Left lobe of liver (tissue), 2 donors: ENCODE measurements at regions not wholly inside any gene's neighbourhood (a gene's known extent, or its start where the extent isn't known, plus 50 kb on each side); places are given as distances from the start of the nearest gene placed in this dataset.

Experiments
- ATAC-seq: fragments of 200-7000 bp; cut with Tn5 transposase; one replicate; pipeline ENCODE4 v1.9.1; 2020; ENCODE audit warnings: mild to moderate bottlenecking, moderate library complexity
- DNase-seq: peaks from one replicate; pipeline ENCODE4 v3.0.0-alpha.2; 2020; ENCODE audit warnings: low spot score
- donor health status: DM: no; HTN: no; CAD: no; lungs with moderate emphysema.
- donor health status: DM: no; HTN: yes; CAD: no.

DNA sequence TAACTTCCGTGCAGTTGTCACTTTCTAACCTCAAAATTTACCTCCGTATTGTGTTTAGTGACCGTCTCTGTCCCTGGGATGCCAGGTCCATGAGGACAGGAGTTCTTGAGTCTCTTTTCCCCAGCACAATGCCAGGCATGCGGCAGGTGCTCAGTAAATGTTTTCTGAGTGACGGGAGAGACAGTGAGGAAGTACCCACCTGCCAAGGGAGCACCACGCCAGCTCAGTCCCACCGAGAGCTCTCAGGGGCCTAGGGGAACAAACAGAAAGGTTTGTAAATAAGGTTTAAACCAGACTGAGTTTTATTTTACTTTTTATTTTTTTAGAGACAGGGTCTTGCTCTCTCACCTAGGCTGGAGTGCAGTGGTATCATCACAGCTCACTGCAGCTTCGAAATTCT is 81.5 kb upstream of the NKX1-1 start:
- DNase-seq = no peak
- ATAC-seq = no peak

DNA sequence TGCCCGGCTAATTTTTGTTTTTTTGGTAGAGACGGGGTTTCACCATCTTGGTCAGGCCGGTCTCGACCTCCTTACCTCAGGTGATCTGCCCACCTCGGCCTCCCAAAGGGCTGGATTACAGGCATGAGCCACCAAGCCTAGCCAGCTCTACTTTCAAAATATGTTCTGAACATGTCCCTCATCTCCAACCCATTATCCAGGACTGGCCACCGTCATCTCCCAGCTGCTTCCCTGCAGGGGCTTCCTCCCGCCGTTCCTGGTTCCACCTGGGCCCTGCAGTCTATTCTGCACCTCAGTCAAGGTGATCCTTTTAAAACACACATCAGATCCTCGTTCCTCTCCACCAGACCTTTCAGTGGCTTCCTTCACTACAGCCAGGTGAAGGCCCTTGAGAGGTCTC is 80.9 kb upstream of the NKX1-1 start:
- DNase-seq = no peak
- ATAC-seq = no peak

DNA sequence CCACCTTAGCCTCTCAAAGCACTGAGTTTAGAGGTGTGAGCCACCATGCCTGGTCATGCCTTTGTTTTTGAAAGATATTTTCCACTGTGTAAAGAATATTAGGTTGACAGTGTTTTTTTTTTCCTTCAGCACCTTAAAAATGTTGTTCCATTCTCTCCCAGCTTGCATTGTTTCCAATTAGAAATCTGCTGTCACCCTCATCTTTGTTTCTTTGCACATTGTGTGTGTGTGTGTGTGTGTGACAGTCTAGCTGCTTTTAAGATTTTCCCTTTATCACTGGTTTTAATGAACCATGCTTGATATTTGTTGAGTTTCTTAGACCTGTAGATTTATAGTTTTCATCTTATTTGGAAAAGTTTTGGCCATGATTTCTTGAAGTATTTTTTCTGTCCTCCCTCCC is 79.0 kb upstream of the NKX1-1 start:
- DNase-seq (no peak), ATAC-seq (no peak)

DNA sequence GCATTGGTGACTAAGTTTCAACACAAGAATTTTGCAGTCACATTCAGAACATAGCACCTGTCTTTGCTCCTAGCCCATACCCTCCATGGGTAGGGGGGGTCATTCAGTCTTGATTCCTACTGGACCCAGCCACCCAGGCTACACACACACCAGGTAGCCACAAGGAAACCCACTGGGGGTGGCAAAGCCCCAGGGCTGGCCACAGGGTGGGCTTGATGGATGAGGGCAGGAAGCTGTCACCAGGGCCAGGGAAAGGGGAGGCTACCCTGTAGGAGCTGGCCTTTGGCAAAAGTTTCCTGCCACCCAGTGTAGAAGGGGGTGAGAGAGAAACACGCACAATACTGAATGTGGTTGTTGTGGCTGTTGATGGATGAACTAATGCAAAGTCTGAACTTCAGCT is 74.5 kb upstream of the NKX1-1 start:
- no peak for DNase-seq
- no peak for ATAC-seq

DNA sequence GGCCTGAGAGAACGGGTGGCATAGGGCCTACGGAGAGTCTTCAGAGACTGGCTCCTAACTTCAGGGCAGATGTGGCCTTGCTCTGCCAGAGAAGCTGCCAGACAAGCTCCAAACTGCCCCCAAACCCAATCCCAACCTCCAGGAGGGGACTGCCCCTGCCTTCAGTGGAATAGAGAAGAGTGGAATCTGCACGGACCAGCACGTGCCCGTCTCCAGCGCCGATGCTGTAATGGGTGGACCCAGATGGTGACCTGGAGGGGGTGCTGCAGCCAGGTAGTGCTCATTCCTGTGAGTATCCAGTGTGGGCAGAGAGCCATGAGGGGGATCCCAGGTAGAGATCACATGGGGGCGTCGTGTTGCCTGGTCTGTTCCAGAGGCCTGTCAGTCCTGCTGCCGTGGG is 73.2 kb upstream of the NKX1-1 start:
- ATAC-seq (no peak), DNase-seq (no peak)

DNA sequence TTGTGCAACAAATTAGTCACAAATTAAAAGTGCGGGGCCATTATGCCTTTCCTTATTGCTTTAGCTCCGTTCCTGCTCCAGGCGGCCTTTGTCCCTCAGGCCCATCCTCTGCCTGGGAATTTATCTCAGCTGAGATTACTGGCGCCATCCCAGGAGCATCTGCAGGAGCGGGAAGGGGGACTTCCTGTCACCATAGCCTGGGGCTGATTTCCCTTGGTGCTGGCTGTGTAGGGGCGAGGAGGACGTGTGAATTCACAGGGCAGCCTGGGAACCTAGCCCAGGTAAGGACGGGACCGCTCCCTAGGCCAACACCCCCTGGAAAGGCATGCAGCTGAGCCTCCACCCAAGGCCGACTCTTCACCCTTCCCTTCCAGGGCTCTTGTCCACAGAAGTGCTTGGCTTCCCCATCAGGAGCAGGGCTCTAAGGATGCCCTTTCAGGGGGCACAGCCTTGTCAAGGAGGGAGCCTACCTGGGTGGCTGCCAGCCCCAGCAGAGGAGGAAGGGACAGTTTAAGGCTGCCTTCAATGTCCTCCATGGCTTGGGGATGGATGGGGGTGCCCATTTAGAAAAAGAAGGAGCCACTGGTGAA is 72.6 kb upstream of the NKX1-1 start:
- ATAC-seq (no peak), DNase-seq (no peak)

DNA sequence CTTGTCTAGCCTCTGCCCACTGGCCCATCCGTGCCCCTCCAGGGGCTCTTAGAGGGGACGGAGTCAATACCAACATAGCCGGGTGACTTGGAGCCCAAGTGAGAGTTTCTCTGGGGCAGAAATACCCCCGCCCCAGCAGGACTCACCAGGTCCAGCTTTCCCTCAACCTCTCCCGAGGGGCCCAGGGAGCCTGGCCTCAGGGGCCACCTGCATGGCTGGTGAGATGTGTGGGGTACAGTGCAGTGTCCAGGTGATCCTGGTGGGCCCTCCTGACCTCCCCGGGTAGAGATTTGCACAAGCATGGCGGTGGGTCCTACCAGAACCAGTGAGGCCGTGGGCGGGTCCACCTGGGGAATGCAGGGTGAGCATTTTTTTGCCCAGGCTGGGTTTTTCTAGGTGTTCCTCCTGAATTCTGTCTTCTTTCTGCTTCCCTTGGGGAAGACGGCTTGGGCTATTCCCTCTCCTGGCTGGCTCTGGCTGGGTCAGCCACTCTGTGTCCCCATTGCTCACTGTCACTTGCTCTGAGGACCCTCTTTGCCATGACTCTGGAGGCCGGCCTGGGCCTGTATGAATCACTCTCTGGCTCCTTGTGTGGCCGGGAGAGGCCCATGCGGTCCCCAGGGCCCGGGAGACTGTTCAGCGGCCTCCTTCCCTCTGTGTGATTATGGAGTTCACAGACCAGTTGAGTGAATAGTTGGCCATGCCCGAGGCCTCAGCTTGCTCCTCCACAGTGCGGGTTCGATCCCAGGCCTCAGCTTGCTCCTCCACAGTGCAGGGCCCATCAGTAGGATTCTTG is 71.0 kb upstream of the NKX1-1 start:
- DNase-seq = peak; percentile 39

DNA sequence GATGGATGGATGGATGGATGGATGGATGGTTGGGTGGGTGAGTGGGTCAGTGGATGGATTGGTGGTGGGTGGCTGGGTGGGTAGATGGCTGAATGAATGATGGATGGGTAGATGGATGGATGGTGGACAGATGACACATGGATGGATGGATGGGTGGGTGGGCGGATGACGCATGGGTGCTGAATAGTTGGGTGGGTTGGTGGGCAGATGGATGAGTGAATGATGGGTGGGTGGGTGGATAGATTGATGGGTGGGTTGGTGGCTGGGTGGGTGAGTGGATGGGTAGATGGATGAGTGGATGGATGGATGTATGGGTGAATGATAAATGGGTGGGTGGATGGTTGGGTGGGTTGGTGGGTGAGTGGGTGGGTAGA is 69.9 kb upstream of the NKX1-1 start:
- DNase-seq = no peak

More for the DNA sequence above, 71.0 kb upstream of the NKX1-1 start:
- ATAC-seq = no peak

DNA sequence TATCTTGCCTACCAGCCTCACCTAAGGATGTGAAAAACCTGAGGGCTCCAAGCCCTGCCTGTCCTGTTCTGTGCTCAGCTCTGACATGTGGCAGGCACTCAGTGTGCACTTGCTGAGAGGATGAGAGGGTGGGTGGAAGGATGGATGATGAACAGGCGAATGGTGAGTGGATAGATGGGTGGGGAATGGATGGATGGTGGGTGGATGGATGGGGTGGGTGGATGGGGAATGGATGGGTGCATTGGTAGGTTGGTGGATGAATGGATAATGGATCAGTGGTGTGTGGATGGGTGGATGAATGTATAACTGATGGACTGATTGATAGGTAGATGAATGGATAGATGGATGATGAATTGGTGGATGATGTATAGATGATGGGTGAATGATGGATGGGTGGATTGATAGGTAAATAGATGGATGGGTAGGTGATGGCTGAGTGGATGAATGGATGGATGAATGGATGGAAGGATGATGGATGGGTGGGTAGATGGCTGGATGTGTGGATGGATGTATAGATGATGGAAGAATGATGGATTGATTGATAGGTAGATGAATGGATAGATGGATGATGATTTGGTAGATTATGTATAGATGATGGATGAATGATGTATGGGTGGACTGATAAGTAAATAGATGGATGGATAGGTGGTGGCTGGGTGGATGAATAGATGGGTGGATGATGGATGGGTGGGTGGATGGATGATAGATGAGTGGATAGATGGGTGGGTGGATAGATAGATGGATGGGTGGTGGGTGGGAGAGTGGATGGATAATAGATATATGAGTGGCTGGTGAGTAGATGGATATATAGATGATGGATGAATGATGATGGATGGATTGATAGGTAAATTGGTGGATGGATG is 69.3 kb upstream of the NKX1-1 start:
- DNase-seq (peak; percentile 21), ATAC-seq (no peak)

More for the DNA sequence above, 69.9 kb upstream of the NKX1-1 start:
- no peak for ATAC-seq

DNA sequence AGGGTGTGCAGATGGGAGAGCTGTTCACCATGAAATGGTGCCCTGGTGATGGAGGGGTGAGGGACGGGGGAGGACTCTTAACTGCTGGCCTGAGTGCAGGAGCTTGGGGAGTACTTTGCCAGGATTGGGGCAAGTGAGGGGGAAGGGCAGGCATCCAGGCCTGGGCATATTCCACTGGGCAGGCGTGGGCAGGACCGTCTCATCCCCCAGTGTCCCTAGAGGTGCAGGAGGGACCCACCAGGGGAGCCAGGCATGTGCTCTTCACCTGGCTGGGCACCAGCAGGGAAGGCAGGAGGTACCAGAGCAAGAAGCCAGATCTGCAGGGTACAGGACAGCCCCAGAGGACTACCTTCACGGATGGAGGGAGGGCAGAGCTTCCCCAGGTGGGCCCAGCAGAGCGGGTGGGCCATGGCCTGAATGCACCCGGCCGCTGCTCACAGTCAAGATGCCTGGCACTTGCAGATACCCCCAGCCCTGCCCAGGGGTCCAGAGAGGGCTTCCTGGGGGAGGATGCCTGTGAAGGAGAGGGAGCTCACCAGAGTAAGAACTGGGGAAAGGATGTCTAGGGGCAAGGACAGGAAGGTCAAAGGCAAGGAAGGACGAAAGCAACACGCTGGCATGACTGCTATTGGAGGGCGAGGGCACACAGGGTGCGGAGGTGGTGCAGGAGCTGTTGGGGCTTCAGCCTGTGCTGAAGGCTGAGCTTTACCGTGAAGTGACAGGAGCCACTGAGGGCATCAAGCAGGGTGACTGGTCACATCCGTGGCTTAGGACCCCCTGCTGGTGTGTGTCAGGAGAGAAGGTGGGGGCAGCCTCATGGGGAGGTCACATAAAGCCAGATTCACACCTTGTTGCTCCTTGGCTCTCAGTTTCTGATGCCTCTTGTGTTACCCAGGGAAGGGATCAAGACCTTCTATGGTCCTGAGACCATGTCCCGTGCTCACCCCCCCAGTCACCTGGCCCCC is 68.2 kb upstream of the NKX1-1 start:
- ATAC-seq (no peak), DNase-seq (peak; percentile 40)

DNA sequence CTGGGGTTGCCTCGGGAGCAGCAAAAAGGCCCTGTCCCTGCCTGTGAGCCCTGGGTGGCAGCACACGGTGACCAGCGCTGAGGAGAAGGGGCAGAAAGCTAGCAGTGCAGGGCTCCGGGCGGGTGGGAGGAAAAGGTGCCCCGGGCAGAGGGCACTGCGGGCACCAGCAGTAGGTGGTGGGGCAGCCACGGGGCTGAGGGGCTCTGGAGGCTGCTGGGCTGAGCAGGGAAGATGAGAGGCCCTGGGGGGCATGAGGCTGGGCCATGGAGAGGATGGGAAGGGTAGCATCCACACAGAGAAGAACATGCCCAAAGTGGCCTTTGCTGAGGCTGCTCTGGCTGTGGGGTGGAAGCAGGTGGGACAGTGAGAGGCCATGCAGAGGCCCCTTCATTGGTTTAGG is 67.5 kb upstream of the NKX1-1 start:
- DNase-seq (peak; percentile 33), ATAC-seq (no peak)

DNA sequence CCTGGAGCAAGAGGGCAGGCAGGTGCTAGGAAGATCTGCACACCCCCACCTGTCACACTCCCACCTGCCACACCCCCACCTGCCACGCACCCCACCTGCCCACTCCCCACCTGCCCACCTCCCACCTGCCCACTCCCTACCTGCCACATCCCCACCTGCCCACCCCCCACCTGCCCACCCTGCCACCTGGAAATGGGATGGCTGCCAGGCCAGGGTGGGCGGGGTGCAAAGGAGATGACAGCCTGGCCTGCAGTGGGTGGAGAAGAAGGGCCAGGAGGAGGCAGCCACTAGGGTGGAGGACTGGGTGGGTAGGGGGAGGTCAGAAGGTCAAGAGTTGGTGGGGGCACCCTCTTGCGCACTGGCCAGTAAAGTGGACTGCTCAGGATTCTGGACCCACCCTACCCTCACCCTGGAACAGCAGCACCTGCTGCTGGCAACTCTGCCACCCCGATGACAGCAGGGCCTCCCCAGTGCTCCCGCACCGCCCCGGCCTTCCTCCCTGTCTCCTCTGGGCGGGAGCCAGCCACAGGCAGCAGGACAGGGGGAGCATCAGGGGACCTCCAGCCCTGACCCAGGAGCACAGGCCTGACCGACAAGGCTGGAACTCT is 66.8 kb upstream of the NKX1-1 start:
- peak; percentile 42 for DNase-seq

DNA sequence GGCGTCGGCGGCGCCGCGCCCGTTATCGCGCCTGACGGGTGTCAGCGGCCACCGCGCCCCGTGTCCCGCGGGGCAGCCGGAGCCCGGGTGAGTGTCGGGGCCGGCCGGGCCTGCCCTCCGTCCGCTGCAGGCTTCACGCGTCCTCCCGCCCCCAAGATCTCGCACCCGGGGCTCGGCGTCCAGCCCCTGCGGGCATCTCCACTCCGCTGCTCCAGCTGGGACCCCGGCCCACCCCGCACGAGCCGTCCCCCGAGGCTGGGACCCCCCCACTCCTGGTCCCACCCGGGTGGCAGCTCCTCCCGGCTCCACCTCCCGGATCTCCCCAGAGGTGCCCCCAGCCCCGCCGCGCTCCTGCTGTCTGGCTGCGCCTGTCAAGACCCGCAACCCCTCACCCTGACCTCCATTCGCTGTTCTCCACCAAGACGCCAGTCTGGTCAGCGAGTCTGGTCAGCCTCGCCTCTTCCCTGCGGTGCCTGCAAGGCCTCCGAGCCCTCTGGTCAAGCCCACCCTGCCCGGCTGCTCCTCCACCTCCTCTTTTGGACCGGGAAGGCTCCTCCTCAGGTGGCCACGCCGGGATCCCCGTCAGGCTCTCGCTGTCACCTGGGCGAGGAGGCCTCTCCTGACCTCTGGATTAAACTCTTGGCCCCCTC is 66.0 kb upstream of the NKX1-1 start:
- DNase-seq = peak; percentile 38
- no peak for ATAC-seq

More for the DNA sequence above, 66.8 kb upstream of the NKX1-1 start:
- ATAC-seq = no peak

DNA sequence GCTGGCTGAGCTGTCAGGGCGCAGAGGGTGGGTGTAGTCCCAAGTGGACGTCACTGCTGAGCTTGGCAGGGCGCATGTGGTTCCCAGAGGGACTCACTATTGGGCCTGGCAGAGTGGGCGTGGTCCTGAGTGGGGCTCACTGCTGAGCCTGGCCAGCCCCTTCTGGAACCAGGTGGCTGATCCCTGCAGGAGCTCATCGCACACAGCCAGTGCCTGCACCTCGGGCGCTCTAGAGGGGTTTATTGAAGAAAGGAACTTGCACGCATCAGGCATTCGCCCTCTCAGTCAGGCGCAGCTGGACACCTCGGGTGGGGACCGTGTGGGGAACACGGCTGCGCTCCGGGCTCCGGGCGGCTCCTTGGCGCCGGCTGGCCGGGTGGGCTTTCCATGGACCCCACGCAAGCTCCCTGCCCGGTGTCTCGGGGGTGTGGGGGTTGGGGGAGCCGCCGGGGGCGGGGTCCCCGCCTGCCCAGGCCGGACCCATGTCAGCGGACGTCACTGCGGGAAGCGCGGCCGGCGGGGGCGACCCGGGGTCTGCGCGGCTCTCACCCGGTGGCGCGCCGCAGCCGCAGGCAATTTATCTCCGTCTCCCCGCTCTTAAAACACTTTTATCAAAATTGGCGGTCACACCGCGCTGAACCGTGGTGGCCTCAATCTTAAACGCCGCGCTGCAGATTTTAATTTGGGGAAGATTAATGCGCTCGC is 65.4 kb upstream of the NKX1-1 start:
- ATAC-seq = no peak

DNA sequence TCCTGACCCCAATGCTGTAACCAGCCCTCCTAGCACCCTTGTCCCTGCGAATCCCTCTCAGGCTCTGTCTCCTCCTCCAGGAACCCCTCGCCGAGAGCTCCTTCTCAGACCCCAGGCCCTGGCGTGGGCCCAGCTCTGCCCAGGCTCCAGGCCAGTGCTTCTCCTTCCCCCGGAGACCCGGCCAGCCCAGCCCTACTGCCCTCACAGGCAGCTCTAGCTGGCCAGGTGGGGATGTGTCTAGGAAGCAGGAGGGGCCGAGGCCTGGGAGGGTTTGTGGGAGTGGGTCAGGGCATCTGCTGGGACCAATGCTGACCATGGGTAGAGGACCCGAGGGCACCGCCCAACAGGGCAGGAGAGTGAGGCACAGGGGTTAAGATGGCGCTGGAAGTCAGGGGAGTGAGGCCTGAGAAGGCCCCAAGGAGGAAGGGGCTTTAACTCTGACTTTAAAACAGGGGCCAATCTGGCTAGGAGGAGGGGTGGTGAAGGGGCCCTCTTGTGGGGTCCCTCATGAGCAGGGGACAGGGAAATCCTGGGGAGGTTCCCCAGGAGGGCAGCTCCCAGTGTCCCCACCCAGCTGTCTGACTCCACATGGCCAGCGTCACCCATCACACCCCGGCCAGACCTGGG is 64.7 kb upstream of the NKX1-1 start:
- no peak for ATAC-seq

More for the DNA sequence above, 65.4 kb upstream of the NKX1-1 start:
- DNase-seq = peak; percentile 28

DNA sequence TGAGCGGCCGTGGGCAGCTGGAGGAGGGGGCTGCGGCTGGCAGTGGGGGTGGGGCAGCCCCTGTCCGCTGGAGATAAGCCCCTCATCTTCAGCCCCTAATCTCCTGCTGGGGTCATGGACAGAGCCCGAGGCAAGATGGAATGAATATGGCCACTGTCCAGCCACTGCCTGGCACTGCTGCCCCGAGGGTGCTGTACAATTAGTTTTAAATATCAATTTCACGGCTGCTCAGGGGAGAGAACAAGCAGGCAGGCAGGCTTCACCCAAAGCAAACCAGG is 64.1 kb upstream of the NKX1-1 start:
- DNase-seq = no peak
- ATAC-seq = no peak

More for the DNA sequence above, 64.7 kb upstream of the NKX1-1 start:
- no peak for DNase-seq

DNA sequence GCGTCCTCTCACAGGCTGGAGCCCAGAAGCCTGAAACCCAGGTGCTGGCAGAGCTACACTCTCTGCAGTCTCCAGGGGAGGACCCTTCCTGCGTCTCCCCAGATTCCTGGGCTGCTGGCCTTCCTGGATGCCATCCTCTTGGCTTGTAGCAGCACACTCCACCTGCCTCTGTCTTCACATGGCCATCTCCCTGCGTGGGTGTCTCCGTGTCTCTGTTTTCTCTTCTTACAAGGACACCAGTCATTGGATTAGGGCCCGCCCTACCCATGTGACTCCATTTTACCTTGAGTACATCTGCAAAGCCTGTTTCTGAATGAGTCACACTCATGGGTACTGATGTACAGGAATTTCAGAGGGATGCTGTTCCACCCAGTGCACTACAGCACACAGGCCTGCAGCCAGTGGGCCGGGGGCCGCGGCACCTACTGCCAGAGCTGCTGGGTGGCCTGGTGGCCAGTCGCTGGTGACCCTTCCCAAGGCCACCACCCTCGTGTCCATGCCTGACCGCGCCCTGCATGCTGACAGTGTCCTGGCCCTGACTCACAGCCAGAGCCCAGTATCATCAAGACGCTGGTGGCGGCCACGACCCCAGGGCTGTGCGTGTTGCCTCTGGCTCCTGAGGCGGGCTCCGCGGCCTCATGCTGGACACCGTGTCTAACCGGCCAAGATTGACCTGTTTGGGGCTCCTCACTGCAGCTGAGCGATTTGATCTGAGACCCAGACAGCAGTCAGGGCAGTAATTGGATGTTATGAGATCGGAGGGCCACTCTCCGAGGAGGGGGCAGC is 63.6 kb upstream of the NKX1-1 start:
- DNase-seq = peak; percentile 40
- ATAC-seq = no peak

DNA sequence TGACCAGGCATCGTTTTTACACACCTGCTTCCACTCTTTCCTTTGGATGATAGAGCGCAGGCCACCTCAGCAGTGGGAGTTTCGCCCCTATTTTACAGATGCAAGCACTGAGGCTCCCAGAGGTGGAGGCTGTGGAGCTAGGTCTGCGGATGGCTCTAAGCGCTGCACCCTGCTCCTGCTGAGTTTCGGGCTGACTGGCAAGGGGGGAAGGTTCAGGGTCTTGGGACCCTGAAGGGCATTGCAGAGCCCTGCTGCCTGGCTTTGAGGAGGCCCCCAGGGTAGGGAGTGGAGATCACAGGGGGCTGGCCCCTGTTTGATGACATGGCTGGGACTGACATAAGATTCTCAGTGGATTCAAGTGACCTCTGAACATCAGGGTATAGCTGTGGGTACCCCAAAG is 62.8 kb upstream of the NKX1-1 start:
- DNase-seq = no peak
- no peak for ATAC-seq
